ENCODE measurements at regions not wholly inside any gene's neighbourhood (a gene's known extent, or its start where the extent isn't known, plus 50 kb on each side); places are given as distances from the start of the nearest gene placed in this dataset.
"Not testable (repeated sequence)": the region's sequence is repeated elsewhere in the genome, so short reads cannot be mapped to it uniquely, and the experiment has no call there.

DNA sequence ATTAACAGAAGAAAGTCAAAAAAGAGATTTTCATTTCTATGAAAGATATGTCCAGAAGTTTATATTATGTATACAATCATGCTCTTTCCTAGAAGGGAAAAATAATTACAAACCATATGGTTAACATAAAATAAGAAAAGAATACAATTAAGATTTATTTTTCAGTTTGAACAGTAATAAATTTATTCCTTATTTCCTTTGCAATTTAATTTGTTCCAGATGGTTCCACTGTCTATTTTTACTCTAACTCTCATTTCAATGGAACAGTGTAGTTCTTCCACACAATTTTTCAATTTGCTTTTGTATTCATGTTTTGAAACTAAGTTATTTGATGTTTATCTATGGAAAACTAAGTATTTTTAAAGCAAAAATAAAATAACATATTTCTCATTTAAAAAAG, 1026.3 kb downstream of the TAF11L14 start:
- no peak for DNase-seq (ENCODE audit: low read depth in 4 of 4, low spot score in 1 of 4)

GRCh38 chr5:18662231-18662630, 1028.0 kb downstream of the TAF11L14 start:
- no peak for DNase-seq (ENCODE audit: low read depth in 4 of 4, low spot score in 1 of 4)

DNA sequence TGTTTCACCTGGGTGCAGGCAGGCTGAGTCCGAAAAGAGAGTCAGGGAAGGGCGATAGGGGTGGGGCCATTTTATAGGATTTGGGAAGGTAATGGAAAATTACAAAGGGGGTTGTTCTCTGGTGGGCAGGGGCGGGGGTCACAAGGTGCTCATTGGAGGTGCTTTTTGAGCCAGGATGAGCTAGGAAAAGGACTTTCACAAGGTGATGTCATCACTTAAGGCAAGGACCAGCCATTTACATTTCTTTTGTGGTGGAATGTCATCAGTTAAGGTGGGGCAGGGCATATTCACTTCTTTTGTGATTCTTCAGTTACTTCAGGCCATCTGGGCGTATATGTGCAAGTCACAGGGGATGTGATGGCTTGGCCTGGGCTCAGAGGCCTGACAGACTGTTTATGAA, 1040.0 kb downstream of the TAF11L14 start:
- DNase-seq (ENCODE audit: low read depth in 4 of 4, low spot score in 1 of 4) = not testable (repeated sequence)

DNA sequence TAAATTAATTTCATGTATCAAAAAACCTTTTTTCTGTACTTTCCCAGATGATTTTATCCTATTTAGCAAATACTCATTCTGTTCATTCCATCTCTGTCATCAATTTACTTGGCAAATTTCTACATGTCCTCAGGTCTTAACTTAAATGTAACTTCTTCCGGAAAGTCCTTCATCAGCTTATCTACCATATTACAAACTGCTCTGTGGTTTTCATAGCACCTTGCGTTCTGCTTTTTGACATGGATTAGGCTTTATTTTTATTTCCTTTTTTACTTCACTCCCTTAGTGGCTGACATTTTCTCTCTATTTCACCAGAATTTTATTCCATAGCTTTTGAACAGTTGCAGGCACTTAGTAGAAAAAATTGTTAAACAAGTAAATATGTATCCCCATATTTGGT, 1040.8 kb downstream of the TAF11L14 start:
- DNase-seq (ENCODE audit: low read depth in 4 of 4, low spot score in 1 of 4) = no peak

DNA sequence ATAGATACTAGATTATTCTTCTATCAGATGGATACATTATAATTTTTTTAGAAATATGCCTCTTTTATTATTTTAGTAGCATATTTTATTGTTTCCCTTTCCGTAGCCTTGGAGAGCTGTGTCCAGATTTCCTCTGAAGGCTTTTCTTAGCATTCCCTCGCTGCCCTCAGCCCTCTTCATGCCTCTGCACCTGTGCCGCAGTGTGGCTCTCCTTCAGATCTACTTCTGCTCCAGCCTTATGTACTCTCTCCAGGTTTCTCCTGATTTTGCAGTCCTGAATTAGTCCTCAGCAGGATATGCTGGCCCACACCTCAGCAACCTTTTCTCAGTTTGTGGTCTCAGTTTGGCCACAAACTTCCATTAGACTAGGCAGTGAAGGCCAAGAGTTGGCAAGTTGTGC, 1052.0 kb downstream of the TAF11L14 start:
- no peak for DNase-seq (ENCODE audit: low read depth in 4 of 4, low spot score in 1 of 4)

GRCh38 chr5:18687429-18687828, 1053.2 kb downstream of the TAF11L14 start:
- DNase-seq (ENCODE audit: low read depth in 4 of 4, low spot score in 1 of 4) = no peak

DNA sequence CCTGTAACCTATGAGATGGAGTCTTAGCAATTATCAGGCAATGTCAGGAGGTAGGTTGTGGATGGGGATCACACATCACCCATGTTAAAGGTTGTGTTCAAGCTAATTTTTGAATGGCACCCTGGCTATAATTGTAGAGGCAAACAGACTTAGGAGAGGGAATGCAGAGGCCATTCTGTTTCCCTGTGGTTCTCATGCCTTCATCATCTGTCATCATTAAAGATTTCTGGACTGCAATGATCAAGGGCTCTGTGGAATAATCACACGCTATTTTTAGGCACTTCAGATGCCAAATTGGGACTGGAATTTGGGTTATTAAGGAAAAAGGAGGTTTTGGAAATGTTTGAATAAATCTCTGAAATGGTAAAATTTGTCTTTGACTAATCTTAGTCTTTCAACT, 1065.4 kb downstream of the TAF11L14 start:
- no peak for DNase-seq (ENCODE audit: low read depth in 4 of 4, low spot score in 1 of 4)

DNA sequence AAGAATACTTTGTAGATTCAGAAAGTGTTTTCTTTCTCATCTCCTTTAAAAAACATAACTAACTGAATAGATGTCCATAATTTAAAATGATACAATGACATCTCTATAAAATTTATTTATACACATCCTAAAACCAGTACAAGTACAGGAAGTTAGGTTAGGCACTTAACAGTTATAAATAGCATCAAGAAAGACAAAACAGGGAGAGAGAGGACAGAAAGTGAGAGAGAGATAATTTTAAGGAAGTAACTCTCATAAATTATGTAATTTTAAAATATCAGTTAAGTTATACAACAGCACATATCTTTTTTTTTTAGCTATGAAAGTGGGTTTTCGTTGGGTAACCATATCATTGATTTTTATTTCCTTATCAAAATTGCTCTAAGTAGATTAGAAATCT, 1068.6 kb downstream of the TAF11L14 start:
- DNase-seq (ENCODE audit: low read depth in 4 of 4, low spot score in 1 of 4) = no peak

DNA sequence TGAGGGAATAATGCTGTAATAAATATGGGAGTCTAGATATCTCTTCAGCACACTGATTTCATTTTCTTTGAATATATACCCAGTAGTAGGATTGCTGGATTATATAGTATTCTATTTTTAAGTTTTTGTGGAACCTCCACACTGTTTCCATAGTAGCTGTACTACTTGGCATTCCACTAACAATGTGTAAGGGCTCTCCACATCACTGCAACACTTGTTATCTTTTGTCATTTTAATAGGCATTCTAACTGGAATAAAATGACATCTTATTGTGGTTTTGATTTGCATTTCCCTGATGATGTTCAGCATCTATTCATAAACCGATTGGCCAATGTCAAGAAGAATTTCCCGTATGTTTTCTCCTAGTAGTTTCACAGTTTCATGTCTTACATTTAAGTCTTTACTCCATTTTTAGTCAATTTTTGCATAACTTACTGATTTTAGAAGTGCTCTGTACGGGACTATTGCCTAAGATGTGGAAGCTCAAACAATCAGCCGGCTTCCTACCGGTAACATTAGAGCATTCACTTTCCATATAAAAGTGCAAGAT, 1078.8 kb downstream of the TAF11L14 start:
- DNase-seq (ENCODE audit: low read depth in 4 of 4, low spot score in 1 of 4) = no peak

- DNase-seq (ENCODE audit: low read depth in 4 of 4, low spot score in 1 of 4) = no peak
These were observed 1085.7 kb downstream of the TAF11L14 start for GRCh38 chr5:18720002-18720401.

DNA sequence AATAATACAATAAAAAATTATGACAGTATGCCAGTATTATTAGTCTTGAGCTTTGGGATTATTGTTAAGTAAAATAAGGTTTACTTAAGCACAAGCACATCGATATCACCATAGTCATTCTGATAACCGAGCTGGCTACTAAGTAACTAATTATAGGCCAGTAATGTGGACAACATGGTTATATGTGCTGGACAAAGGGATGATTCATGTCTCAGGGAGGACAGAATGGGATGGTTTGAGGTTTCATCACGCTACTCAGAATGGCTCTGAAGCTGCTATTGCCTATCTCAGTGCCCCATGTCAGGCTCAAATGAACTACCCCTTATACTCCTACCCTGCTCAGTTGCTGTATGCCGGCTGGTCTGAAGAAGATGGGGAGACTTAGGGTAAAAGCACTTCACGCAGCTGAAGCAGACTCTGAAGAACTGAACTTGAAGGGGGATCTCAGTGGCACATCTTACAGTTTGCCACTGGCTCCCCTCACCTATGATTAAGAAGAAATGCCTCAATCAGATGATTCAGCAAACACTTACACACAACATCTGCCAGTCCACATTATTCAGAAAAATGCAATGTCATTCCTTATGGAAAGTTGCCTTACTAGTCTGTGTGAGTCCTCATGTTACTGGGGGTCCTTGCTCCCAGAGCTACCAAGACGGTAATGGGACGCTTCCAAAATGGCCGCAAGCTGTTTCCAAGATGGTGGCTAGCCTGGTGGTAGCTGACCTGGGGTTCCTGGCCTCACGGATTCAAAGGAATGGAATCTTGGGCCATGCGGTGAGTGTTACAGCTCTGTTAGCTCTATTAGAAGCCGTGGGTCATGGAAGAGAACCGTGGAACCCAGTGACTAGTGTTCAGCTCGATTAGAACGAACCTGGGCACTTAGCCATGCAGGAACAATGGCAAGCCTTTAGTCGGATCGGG, 1098.6 kb downstream of the TAF11L14 start:
- no peak for DNase-seq (ENCODE audit: low read depth in 4 of 4, low spot score in 1 of 4)

DNA sequence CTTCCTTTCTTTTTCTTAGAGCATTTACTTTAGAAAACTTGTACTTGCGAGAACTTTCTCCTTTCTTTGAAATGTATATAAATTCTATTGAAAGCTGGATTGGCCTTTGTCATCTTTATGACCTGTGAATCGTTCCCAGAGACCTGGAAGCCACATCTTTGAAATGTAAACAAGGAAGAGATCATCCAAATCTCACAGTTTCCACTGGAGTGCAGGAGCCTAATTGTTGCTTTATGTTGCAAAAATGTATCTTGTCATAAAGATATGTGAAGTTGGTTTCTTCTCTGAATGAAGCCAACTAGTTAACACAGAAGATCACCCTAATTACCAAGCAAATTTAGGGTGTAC, 1101.8 kb downstream of the TAF11L14 start:
- DNase-seq (ENCODE audit: low read depth in 4 of 4, low spot score in 1 of 4) = no peak

GRCh38 chr5:18736736-18737135, 1102.5 kb downstream of the TAF11L14 start:
- not testable (repeated sequence) for DNase-seq (ENCODE audit: low read depth in 4 of 4, low spot score in 1 of 4)

DNA sequence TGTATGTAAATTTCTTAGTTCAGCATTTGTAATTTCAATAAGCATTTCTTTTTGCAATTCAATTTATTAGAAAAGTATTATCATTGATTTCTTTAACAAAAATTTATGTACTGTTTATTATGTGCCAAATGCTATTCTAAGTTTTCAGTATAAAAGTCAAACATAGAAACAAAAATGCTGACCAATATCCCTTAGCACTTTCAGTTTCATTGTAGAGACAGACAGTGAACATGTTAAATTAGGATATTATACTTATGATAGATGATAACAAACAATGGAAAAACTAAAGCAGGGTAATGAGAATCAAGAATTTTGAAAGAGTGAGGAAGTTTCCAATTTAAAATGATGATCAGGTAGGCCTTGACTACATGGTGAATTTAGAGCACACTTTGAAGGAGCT, 1106.0 kb downstream of the TAF11L14 start:
- DNase-seq (ENCODE audit: low read depth in 4 of 4, low spot score in 1 of 4) = no peak

DNA sequence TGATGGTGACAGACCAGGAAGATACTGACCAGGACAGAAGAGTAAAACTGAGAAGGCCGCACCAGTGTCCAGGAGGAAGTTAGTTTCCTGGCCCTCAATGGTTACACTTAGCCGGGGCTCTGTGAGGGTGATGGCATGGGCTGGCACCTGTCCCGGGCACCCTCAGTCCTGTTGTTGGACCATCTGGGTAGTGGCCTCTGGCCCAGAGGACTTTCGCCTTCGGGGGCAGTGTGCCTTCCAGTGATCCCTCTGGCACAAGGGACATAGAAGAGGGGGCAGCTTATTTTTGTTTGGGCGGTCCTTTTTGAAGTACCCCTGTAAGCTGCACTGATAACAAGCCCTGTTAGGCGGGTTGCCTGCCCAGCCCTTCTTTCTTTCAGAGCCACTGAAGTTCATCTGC, 1108.6 kb downstream of the TAF11L14 start:
- DNase-seq (ENCODE audit: low read depth in 4 of 4, low spot score in 1 of 4) = no peak

GRCh38 chr5:18744441-18744840, 1110.2 kb downstream of the TAF11L14 start:
- DNase-seq (ENCODE audit: low read depth in 4 of 4, low spot score in 1 of 4) = no peak

DNA sequence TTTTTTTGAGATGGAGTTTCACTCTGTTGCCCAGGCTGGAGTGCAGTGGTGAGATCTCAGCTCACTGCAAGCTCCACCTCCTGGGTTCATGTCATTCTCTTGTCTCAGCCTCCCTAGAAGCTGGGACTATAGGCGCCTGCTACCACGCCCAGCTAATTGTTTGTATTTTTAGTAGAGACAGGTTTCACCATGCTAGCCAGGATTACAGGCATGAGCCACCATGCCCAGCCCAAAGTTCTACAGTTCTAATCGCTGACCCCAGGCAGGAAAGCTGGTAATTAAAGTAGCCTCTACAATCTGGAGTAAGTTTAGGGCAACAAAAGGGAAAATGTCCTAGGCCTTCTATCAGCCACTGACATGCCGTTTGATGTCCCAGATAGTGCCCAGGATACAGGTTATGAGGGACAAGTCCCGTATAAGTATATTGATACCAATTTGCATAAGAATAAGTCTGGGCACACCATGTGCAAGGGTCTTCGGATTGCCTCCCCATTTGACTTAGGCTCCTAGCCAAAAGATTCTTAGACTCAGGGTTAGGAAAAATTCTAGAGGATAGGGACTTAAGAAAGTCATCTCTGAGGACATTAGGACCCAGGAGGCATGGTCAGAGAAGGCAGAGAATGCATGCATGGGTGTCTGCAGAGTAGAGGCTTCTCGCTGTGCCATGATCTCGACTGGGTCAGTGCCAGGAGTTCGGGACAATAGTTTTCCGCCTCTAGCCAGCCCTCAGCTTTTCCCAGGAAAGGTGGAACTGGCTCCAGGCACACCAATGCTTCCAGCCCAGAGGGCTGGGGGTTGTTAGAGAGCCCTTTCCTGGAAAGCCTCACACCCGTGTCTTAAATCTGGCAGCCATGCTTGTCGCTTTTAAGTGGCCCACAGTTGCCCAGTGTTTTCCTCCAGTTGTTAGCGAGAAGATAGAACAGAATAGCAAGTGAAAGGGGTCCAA, 1111.1 kb downstream of the TAF11L14 start:
- DNase-seq (ENCODE audit: low read depth in 4 of 4, low spot score in 1 of 4) = no peak

DNA sequence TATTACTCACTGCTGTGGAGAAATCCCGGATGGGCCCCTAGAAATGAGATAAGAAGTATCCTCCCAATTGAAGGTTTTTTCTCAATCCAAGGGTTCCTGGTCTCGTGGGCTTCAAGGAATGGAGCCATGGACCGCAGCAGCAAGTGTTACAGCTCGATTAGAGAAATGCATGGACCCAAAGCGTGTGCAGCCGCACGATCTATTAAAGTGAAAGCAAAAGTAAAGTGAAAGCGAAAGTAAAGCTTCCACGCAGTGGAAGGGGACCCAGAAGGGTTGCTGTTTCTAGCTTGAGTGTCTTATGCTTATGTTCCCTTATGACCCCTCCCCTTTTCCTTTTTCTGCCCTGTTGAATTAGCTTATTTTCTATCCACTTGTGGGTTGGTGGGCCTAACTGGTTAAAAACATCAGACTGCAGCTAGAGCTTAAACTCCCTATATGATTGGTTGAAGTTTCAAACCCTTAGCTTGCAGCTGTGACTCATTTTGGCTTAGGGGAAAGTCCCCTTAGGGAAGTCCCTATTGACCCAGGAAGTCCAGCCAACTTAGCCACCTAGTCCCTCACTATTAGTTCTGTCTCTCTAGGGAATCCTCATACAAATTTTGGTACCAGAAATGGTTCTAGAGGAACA, 1111.8 kb downstream of the TAF11L14 start:
- DNase-seq (ENCODE audit: low read depth in 4 of 4, low spot score in 1 of 4) = peak in 2 of 4 experiments; percentile 14 to 16

GRCh38 chr5:18749763-18750162, 1115.5 kb downstream of the TAF11L14 start:
- DNase-seq (ENCODE audit: low read depth in 4 of 4, low spot score in 1 of 4) = no peak

DNA sequence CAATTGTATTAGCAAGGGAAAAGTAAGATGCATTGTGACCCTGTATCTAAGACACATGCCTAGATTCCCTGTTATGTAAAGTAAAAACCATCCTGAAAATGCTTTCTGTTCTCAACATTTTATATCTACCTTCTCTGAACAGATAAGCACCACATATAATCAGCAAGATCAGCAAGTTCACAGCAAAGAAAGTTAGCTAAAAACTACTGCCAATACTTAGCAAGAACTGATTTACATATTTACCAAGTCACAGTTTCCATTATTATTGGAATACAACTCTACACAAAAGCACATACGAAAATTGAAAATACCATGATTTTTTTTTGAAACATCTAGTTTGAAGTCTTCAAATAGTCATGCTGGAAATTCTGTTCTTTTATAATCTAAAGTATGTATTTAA, 1118.1 kb downstream of the TAF11L14 start:
- no peak for DNase-seq (ENCODE audit: low read depth in 4 of 4, low spot score in 1 of 4)

GRCh38 chr5:18754201-18754600, 1119.9 kb downstream of the TAF11L14 start:
- no peak for DNase-seq (ENCODE audit: low read depth in 4 of 4, low spot score in 1 of 4)

All from stimulated activated CD4-positive, alpha-beta T cell treated with anti-CD3 and anti-CD28 coated beads, Interleukin-1b, Interleukin-23, amount 100 ng/mL, for 24 hours (primary cell).